ENCODE measurements at regions not wholly inside any gene's neighbourhood (a gene's known extent, or its start where the extent isn't known, plus 50 kb on each side); places are given as distances from the start of the nearest gene placed in this dataset.

- no peak for DNase-seq (ENCODE audit: insufficient read length, low spot score, missing footprints)
- no peak overlapping the region for H3K4me3 ChIP-seq (ENCODE audit: insufficient read depth, low read length)
- peak overlapping the region; percentile 57 for H3K27ac ChIP-seq (ENCODE audit: low read depth, low read length)
- peak overlapping the region; percentile 61 for H2AFZ ChIP-seq (ENCODE audit: low read length)
- TF ChIP-seq CTCF (IDR thresholded peaks at IDR 0.05; ENCODE audit: extremely low read depth, low read depth, low read length) = no peak
- no peaks in the 10 kb centered on the region for H3K36me3 ChIP-seq (ENCODE audit: insufficient read depth, low read length)
- H3K9me3 ChIP-seq (ENCODE audit: low read depth, low read length) = no peaks in the 10 kb centered on the region
- H3K27me3 ChIP-seq (ENCODE audit: insufficient read depth, low read length) = no peaks in the 10 kb centered on the region
- H3K4me1 ChIP-seq (ENCODE audit: insufficient read depth, low read length) = peaks cover 9% of the 10 kb centered on the region
- peak overlapping the region; percentile 5 for H3K4me2 ChIP-seq (ENCODE audit: insufficient read depth, low read length)
- H4K20me1 ChIP-seq (ENCODE audit: insufficient read depth, low read length) = no peaks in the 10 kb centered on the region
- no peaks in the 10 kb centered on the region for H3K79me2 ChIP-seq (ENCODE audit: insufficient read depth, low read length)
Measured at GRCh38 chr1:238778113-238778512, 608.3 kb upstream of the CHRM3 start.

GRCh38 chr1:238777551-238777950 lies 608.8 kb upstream of the CHRM3 start:
- H3K4me3 ChIP-seq (ENCODE audit: insufficient read depth, low read length) = no peak overlapping the region
- H3K27ac ChIP-seq (ENCODE audit: low read depth, low read length) = peak overlapping the region; percentile 57
- H4K20me1 ChIP-seq (ENCODE audit: insufficient read depth, low read length) = no peaks in the 10 kb centered on the region
- H3K27me3 ChIP-seq (ENCODE audit: insufficient read depth, low read length) = no peaks in the 10 kb centered on the region
- no peaks in the 10 kb centered on the region for H3K36me3 ChIP-seq (ENCODE audit: insufficient read depth, low read length)
- H3K4me1 ChIP-seq (ENCODE audit: insufficient read depth, low read length) = peaks cover 13% of the 10 kb centered on the region
- H2AFZ ChIP-seq (ENCODE audit: low read length) = peak overlapping the region; percentile 61
- H3K9me3 ChIP-seq (ENCODE audit: low read depth, low read length) = no peaks in the 10 kb centered on the region
- no peaks in the 10 kb centered on the region for H3K79me2 ChIP-seq (ENCODE audit: insufficient read depth, low read length)
- DNase-seq (ENCODE audit: insufficient read length, low spot score, missing footprints) = no peak
- TF ChIP-seq CTCF (IDR thresholded peaks at IDR 0.05; ENCODE audit: extremely low read depth, low read depth, low read length) = no peak
- H3K4me2 ChIP-seq (ENCODE audit: insufficient read depth, low read length) = peak overlapping the region; percentile 5

GRCh38 chr1:238776126-238776525 lies 610.2 kb upstream of the CHRM3 start:
- Histone ChIP-seq H3K4me1 (ENCODE audit: insufficient read depth, low read length) (peaks cover 22% of the 10 kb centered on the region), H3K4me2 (ENCODE audit: insufficient read depth, low read length) (no peak overlapping the region), H2AFZ (ENCODE audit: low read length) (no peak overlapping the region), H3K79me2 (ENCODE audit: insufficient read depth, low read length) (no peaks in the 10 kb centered on the region), H3K9me3 (ENCODE audit: low read depth, low read length) (no peaks in the 10 kb centered on the region), H3K36me3 (ENCODE audit: insufficient read depth, low read length) (no peaks in the 10 kb centered on the region), H3K4me3 (ENCODE audit: insufficient read depth, low read length) (no peak overlapping the region), H3K27ac (ENCODE audit: low read depth, low read length) (no peak overlapping the region), H4K20me1 (ENCODE audit: insufficient read depth, low read length) (no peaks in the 10 kb centered on the region), H3K27me3 (ENCODE audit: insufficient read depth, low read length) (no peaks in the 10 kb centered on the region)
- DNase-seq (ENCODE audit: insufficient read length, low spot score, missing footprints) = no peak
- no peak for TF ChIP-seq CTCF (IDR thresholded peaks at IDR 0.05; ENCODE audit: extremely low read depth, low read depth, low read length)

- Histone ChIP-seq H3K27me3 (ENCODE audit: insufficient read depth, low read length) (no peaks in the 10 kb centered on the region), H4K20me1 (ENCODE audit: insufficient read depth, low read length) (no peaks in the 10 kb centered on the region), H3K4me1 (ENCODE audit: insufficient read depth, low read length) (peaks cover 17% of the 10 kb centered on the region), H3K79me2 (ENCODE audit: insufficient read depth, low read length) (no peaks in the 10 kb centered on the region), H3K4me3 (ENCODE audit: insufficient read depth, low read length) (no peak overlapping the region), H3K9me3 (ENCODE audit: low read depth, low read length) (no peaks in the 10 kb centered on the region), H3K36me3 (ENCODE audit: insufficient read depth, low read length) (no peaks in the 10 kb centered on the region), H3K4me2 (ENCODE audit: insufficient read depth, low read length) (peak overlapping the region; percentile 30), H3K27ac (ENCODE audit: low read depth, low read length) (no peak overlapping the region), H2AFZ (ENCODE audit: low read length) (no peak overlapping the region)
- TF ChIP-seq CTCF (IDR thresholded peaks at IDR 0.05; ENCODE audit: extremely low read depth, low read depth, low read length) = no peak
- no peak for DNase-seq (ENCODE audit: insufficient read length, low spot score, missing footprints)
Measured at GRCh38 chr1:238772322-238772721, 614.0 kb upstream of the CHRM3 start.
